K562 (cell line): ENCODE measurements at regions not wholly inside any gene's neighbourhood (a gene's known extent, or its start where the extent isn't known, plus 50 kb on each side); places are given as distances from the start of the nearest gene placed in this dataset.
"Not testable (repeated sequence)": the region's sequence is repeated elsewhere in the genome, so short reads cannot be mapped to it uniquely, and the experiment has no call there.

ENCODE experiments used
- ATAC-seq: fragments of 200-7000 bp; cut with Tn5 transposase; 3 replicates; pipeline ENCODE4 v1.9.1; 2020; ENCODE audit warnings: moderate library complexity
- BruUV-seq: library from RNA; stranded (reverse); fragments of 400-500 nt; replicated peaks from 2 replicates; lab custom pipeline; 2021; lab: Mats Ljungman, UMichigan
- CTCF ChIA-PET: fragments of 300-600 bp; formaldehyde crosslinking; extraction: SDS; loops from one replicate; lab custom pipeline; 2021; ENCODE audit warnings: low intra/inter-chr PET ratio; lab: Yijun Ruan, JAX
- POLR2A ChIA-PET: fragments of 300-600, 350-650 bp; sonication (Branson Sonifier 250); formaldehyde crosslinking; extraction: SDS; loops from one replicate; lab custom pipeline; 2021; ENCODE audit warnings: antibody characterized with exemption, inconsistent platforms; lab: Yijun Ruan, JAX
- DNase-seq, 4 experiments: peaks; one replicate each; pipeline versions ENCODE4 v3.0.0 to v3.0.0-alpha.2; 2011 to 2018; ENCODE audit warnings: low spot score in 3 of 4, mixed read lengths in 3 of 4; ENCODE audit errors: extremely low read depth in 1 of 4
- FAIRE-seq: peaks from 2 replicates; lab custom pipeline; 2011; peaks lifted over from hg19 to GRCh38; lab: Jason Lieb, UNC
- H2AFZ ChIP-seq: 2 replicates; pipeline ENCODE4 v1.6.0; 2011; ENCODE audit warnings: low read depth, low read length, control low read depth, inconsistent platforms
- H3K27ac ChIP-seq: fragments of 200-600 bp; 3 replicates; pipeline ENCODE4 v1.8.0; 2011; ENCODE audit warnings: low read depth, mild to moderate bottlenecking, control low read depth, inconsistent platforms, low read length, moderate library complexity, mixed read lengths; ENCODE audit errors: extremely low read depth
- H3K27me3 ChIP-seq, 2 experiments: fragments of 300-600 bp in 1 of 2; 2 replicates in 1 of 2; 3 replicates in 1 of 2; pipeline versions ENCODE4 v1.6.0 to v1.8.0; 2011; ENCODE audit warnings: inconsistent platforms in 2 of 2, low read length in 2 of 2, mild to moderate bottlenecking in 1 of 2, mixed read lengths in 1 of 2, moderate library complexity in 1 of 2; ENCODE audit not compliant: control insufficient read depth in 2 of 2, insufficient read depth in 2 of 2
- H3K36me3 ChIP-seq: fragments of 300-600 bp; 3 replicates; pipeline ENCODE4 v1.8.0; 2011; ENCODE audit warnings: mild to moderate bottlenecking, low read length, inconsistent platforms; ENCODE audit not compliant: control insufficient read depth, insufficient read depth
- H3K4me1 ChIP-seq, 2 experiments: fragments of 200-600 bp in 1 of 2; replicated peaks in 1 of 2; 2 replicates in 1 of 2; 3 replicates in 1 of 2; pipeline versions ENCODE4 v1.5.1 to v1.8.0; 2011; ENCODE audit warnings: inconsistent platforms in 2 of 2, low read length in 2 of 2, mild to moderate bottlenecking in 1 of 2, mixed read lengths in 1 of 2, moderate library complexity in 1 of 2; ENCODE audit not compliant: control insufficient read depth in 2 of 2, insufficient read depth in 2 of 2
- H3K4me2 ChIP-seq: 2 replicates; pipeline ENCODE4 v1.6.1; 2011; ENCODE audit warnings: low read length, control low read depth, inconsistent platforms, mixed read lengths; ENCODE audit not compliant: insufficient read depth
- H3K4me3 ChIP-seq: fragments of 200-600 bp; sonication (generic), shearing (Covaris generic); 2 replicates; pipeline ENCODE4 v1.5.1; 2016; ENCODE audit warnings: control low read depth, inconsistent platforms
- H3K79me2 ChIP-seq: fragments of 200-600 bp; 3 replicates; pipeline ENCODE4 v1.8.0; 2011; ENCODE audit warnings: low read length, inconsistent platforms; ENCODE audit not compliant: control insufficient read depth, insufficient read depth
- H3K9ac ChIP-seq, 2 experiments: 2 replicates each; pipeline versions ENCODE4 v1.6.0 to v1.6.1; 2011; ENCODE audit warnings: low read depth in 2 of 2, low read length in 2 of 2, control low read depth in 1 of 2, inconsistent platforms in 1 of 2, mild to moderate bottlenecking in 1 of 2, mixed read lengths in 1 of 2; ENCODE audit not compliant: insufficient read depth in 1 of 2
- H3K9me1 ChIP-seq: one replicate; pipeline ENCODE4 v1.6.0; 2011; ENCODE audit warnings: inconsistent platforms, mild to moderate bottlenecking, low read length, moderate library complexity; ENCODE audit not compliant: control insufficient read depth, insufficient read depth
- H3K9me3 ChIP-seq: replicated peaks from 2 replicates; pipeline ENCODE4 v1.5.1; 2011; ENCODE audit warnings: low read depth, low read length, inconsistent platforms; ENCODE audit not compliant: control insufficient read depth, insufficient read depth
- H4K20me1 ChIP-seq: replicated peaks from 2 replicates; pipeline ENCODE4 v1.6.1; 2011; ENCODE audit warnings: low read length, inconsistent platforms, mixed read lengths; ENCODE audit not compliant: control insufficient read depth, insufficient read depth
- CTBP1 ChIP-seq: fragments of 450-650 bp; IDR thresholded peaks from 2 replicates; pipeline ENCODE4 v1.6.1; 2016; ENCODE audit warnings: borderline replicate concordance
- ETV1 ChIP-seq: fragments of 450-650 bp; conservative IDR thresholded peaks from 2 replicates; pipeline ENCODE4 v1.6.1; 2016; ENCODE audit warnings: missing genetic modification characterization, control low read depth, low read depth, missing compliant biosample characterization
- PRPF4 ChIP-seq: fragments of 200-400 bp; formaldehyde crosslinking; IDR thresholded peaks from one replicate; pipeline ENCODE4 v1.6.1; 2017; ENCODE audit warnings: low read length, low read depth, mild to moderate bottlenecking; ENCODE audit not compliant: insufficient read depth, poor library complexity, severe bottlenecking
- SIRT6 ChIP-seq: IDR thresholded peaks from one replicate; pipeline ENCODE4 v1.6.1; 2012; ENCODE audit warnings: low read depth, mild to moderate bottlenecking, control low read depth, inconsistent platforms, low read length, moderate library complexity
- SRSF9 ChIP-seq: fragments of 200-400 bp; formaldehyde crosslinking; IDR thresholded peaks from 2 replicates; pipeline ENCODE4 v1.6.1; 2017; ENCODE audit warnings: low read depth, low read length, borderline replicate concordance
- ZNF212 ChIP-seq: fragments of 450-650 bp; formaldehyde crosslinking; IDR thresholded peaks from 2 replicates; pipeline ENCODE4 v1.4.0; 2020; ENCODE audit warnings: mild to moderate bottlenecking
- ZNF586 ChIP-seq: fragments of 450-650 bp; formaldehyde crosslinking; conservative IDR thresholded peaks from 2 replicates; pipeline ENCODE4 v1.4.0; 2020; ENCODE audit warnings: mild to moderate bottlenecking, moderate library complexity
- WGBS: fragments of 100-300 bp; shearing (Covaris generic); methylation state at CpG from one replicate; pipeline ENCODE4 v1.1.6; 2016; ENCODE audit warnings: low coverage, mixed read lengths; ENCODE audit not compliant: insufficient coverage; ENCODE audit errors: missing lambda C conversion rate; 5-methylcytosine and 5-hydroxymethylcytosine counted together
- in situ Hi-C: fragments of 300-500 bp; cut with MboI; formaldehyde crosslinking; loops from 4 replicates; pipeline ENCODE4 v1.15.0; 2018; ENCODE audit warnings: inconsistent platforms, mixed read lengths
- intact Hi-C: fragments of 100-400 bp; cut with micrococcal nuclease; formaldehyde crosslinking; loops from 2 replicates; pipeline ENCODE4 v1.14.2; 2022

- H3K9me3 ChIP-seq: no peaks in the 10 kb centered on the region
- FAIRE-seq (no peak), DNase-seq (no peak), ATAC-seq (no peak)
- H3K27ac ChIP-seq: no peak overlapping the region
- no peaks in the 10 kb centered on the region for H3K36me3 ChIP-seq
- no peaks in the 10 kb centered on the region for H4K20me1 ChIP-seq
- POLR2A ChIA-PET: no interaction called here
- no peak overlapping the region for H3K9ac ChIP-seq
- CTCF ChIA-PET: no interaction called here
- in situ Hi-C loops (no loop called here), intact Hi-C loops (no loop called here)
- H3K4me2 ChIP-seq: no peak overlapping the region
- H3K79me2 ChIP-seq: no peaks in the 10 kb centered on the region
- no peaks in the 10 kb centered on the region for H3K9me1 ChIP-seq
- WGBS: 0% methylated on average over 1 of the region's 1 CpG
- H3K4me3 ChIP-seq: no peak overlapping the region
- TF ChIP-seq SRSF9 (no peak), PRPF4 (no peak), ETV1 (tag) (no peak), ZNF586 (CRISPR knock-in tag) (no peak), ZNF212 (CRISPR knock-in tag) (no peak), CTBP1 (no peak), SIRT6 (no peak)
- no peak overlapping the region for H2AFZ ChIP-seq
- H3K27me3 ChIP-seq: no peaks in the 10 kb centered on the region
- H3K4me1 ChIP-seq: no peaks in the 10 kb centered on the region
- BruUV-seq: no TSS peak
Observed at GRCh38 chr18:37836071-37836970, 270.7 kb upstream of the CELF4 start.

GRCh38 chr18:37832010-37832695, 266.6 kb upstream of the CELF4 start:
- in situ Hi-C loops, FAIRE-seq, H3K9me1 ChIP-seq, H3K27ac ChIP-seq, DNase-seq, H3K4me3 ChIP-seq, BruUV-seq, H3K27me3 ChIP-seq, H2AFZ ChIP-seq, H4K20me1 ChIP-seq, H3K9ac ChIP-seq, POLR2A ChIA-PET, ATAC-seq, H3K4me2 ChIP-seq, CTCF ChIA-PET, intact Hi-C loops, H3K4me1 ChIP-seq, H3K36me3 ChIP-seq, H3K9me3 ChIP-seq, H3K79me2 ChIP-seq: not testable (repeated sequence)
- WGBS: 2% methylated on average over 11 of the region's 15 CpGs
